Natural killer cell (primary cell): ENCODE measurements at regions not wholly inside any gene's neighbourhood (a gene's known extent, or its start where the extent isn't known, plus 50 kb on each side); places are given as distances from the start of the nearest gene placed in this dataset.

Source experiments
- ATAC-seq, 3 donors: fragments of 150-1000 bp in 2 of 3; fragments of 200-7000 bp in 1 of 3; cut with Tn5 transposase; 1 replicate in 1 of 3; 2 replicates in 2 of 3; pipeline ENCODE4 v1.10.0; 2021; ENCODE audit warnings: mild to moderate bottlenecking in 2 of 3, moderate library complexity in 2 of 3
- DNase-seq, 2 donors: peaks; one replicate each; pipeline versions ENCODE4 v3.0.0 to v3.0.0-alpha.2; 2013 to 2021; ENCODE audit warnings: mixed read lengths in 1 of 2
- H3K27ac ChIP-seq: one replicate; pipeline ENCODE4 v1.5.1; 2013; ENCODE audit warnings: mild to moderate bottlenecking, low read length
- H3K27me3 ChIP-seq: one replicate; pipeline ENCODE4 v1.6.1; 2013; ENCODE audit warnings: low read length; ENCODE audit not compliant: control insufficient read depth, insufficient read depth
- H3K36me3 ChIP-seq: one replicate; pipeline ENCODE4 v1.6.1; 2013; ENCODE audit warnings: low read length; ENCODE audit not compliant: control insufficient read depth, insufficient read depth
- H3K4me1 ChIP-seq: one replicate; pipeline ENCODE4 v1.6.1; 2013; ENCODE audit warnings: low read length; ENCODE audit not compliant: control insufficient read depth, insufficient read depth
- H3K4me3 ChIP-seq: one replicate; pipeline ENCODE4 v1.5.1; 2013; ENCODE audit warnings: low read length
- H3K9me3 ChIP-seq: one replicate; pipeline ENCODE4 v1.6.1; 2013; ENCODE audit warnings: low read length; ENCODE audit not compliant: control insufficient read depth, insufficient read depth
- H3K27ac Mint-ChIP-seq, 2 donors: one replicate each; pipeline ENCODE4 v1.8.0; 2022; ENCODE audit warnings: mild to moderate bottlenecking in 2 of 2, mixed read lengths in 2 of 2, moderate library complexity in 1 of 2
- H3K27me3 Mint-ChIP-seq, 2 donors: one replicate each; pipeline ENCODE4 v1.8.0; 2022; ENCODE audit warnings: low read depth in 2 of 2, mixed read lengths in 2 of 2
- H3K36me3 Mint-ChIP-seq: one replicate; pipeline ENCODE4 v1.8.0; 2022; ENCODE audit warnings: mixed read lengths
- H3K4me1 Mint-ChIP-seq, 2 donors: one replicate each; pipeline ENCODE4 v1.8.0; 2022; ENCODE audit warnings: mixed read lengths in 2 of 2
- H3K4me3 Mint-ChIP-seq: one replicate; pipeline ENCODE4 v1.8.0; 2022; ENCODE audit warnings: mild to moderate bottlenecking, moderate library complexity, mixed read lengths
- H3K9me3 Mint-ChIP-seq, 2 donors: one replicate each; pipeline ENCODE4 v1.8.0; 2022; ENCODE audit warnings: mixed read lengths in 2 of 2
- CTCF ChIP-seq: fragments of 200-600 bp; IDR thresholded peaks from one replicate; pipeline ENCODE4 v1.8.0; 2022; ENCODE audit warnings: antibody characterized with exemption
- WGBS: methylation state at CpG from one replicate; pipeline ENCODE4 v1.1.7; 2013; ENCODE audit warnings: missing lambda C conversion rate; ENCODE audit not compliant: insufficient coverage; 5-methylcytosine and 5-hydroxymethylcytosine counted together
- intact Hi-C: fragments of 100-400 bp; cut with micrococcal nuclease; formaldehyde crosslinking; loops from one replicate; pipeline ENCODE4 v1.14.2; 2022

DNA sequence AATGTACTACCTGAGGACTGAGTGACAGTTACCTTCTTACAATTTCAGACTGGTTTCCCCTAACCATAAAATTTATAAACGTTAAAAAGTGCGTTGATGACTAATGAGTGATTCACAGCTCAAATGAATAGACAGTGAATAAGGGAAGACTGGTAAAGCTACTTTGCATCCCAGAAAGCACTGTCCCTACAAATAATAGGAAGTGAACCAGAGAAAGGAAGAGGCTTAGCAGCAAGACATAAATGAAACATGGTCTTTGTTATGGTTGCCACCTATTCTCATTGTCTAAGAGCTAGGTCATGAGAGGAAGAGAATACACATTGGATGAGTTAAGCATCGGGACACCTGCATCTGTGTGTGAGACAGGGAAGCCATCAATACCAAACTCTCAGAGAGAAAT, 849.2 kb downstream of the TAF11L14 start:
- H3K27ac ChIP-seq = no peak overlapping the region
- intact Hi-C loops = no loop called here
- Mint-ChIP-seq H3K27me3 (no peaks in the 10 kb centered on the region), H3K9me3 (peaks cover 8 to 16% of the 10 kb centered on the region in 2 donors), H3K27ac (no peak overlapping the region), H3K36me3 (peaks cover 7% of the 10 kb centered on the region), H3K4me3 (no peak overlapping the region), H3K4me1 (no peaks in the 10 kb centered on the region)
- no peak overlapping the region for H3K4me3 ChIP-seq
- H3K4me1 ChIP-seq = no peaks in the 10 kb centered on the region
- H3K9me3 ChIP-seq = no peaks in the 10 kb centered on the region
- ATAC-seq = no peak
- no peaks in the 10 kb centered on the region for H3K36me3 ChIP-seq
- TF ChIP-seq CTCF = no peak
- no peaks in the 10 kb centered on the region for H3K27me3 ChIP-seq
- DNase-seq = no peak
- 73% methylated on average over 1 of the region's 3 CpGs for WGBS

- Mint-ChIP-seq H3K36me3 (peaks cover 14% of the 10 kb centered on the region), H3K27me3 (no peaks in the 10 kb centered on the region), H3K9me3 (peaks cover 13 to 17% of the 10 kb centered on the region in 2 donors), H3K4me1 (no peaks in the 10 kb centered on the region), H3K27ac (no peak overlapping the region), H3K4me3 (no peak overlapping the region)
- WGBS = 42% methylated on average over 4 of the region's 4 CpGs
- Histone ChIP-seq H3K4me1 (no peaks in the 10 kb centered on the region), H3K27me3 (no peaks in the 10 kb centered on the region), H3K27ac (no peak overlapping the region), H3K36me3 (no peaks in the 10 kb centered on the region), H3K4me3 (no peak overlapping the region), H3K9me3 (peaks cover 3% of the 10 kb centered on the region)
- ATAC-seq = no peak
- no peak for TF ChIP-seq CTCF
- intact Hi-C loops = no loop called here
- no peak for DNase-seq
These were observed 853.7 kb downstream of the TAF11L14 start for GRCh38 chr5:18487928-18488480.

GRCh38 chr5:18489703-18490102, 855.4 kb downstream of the TAF11L14 start:
- peaks cover 4% of the 10 kb centered on the region for H3K9me3 ChIP-seq
- Mint-ChIP-seq H3K36me3 (peaks cover 7% of the 10 kb centered on the region), H3K27me3 (no peaks in the 10 kb centered on the region), H3K9me3 (peaks cover 10 to 13% of the 10 kb centered on the region in 2 donors), H3K4me1 (no peaks in the 10 kb centered on the region), H3K4me3 (no peak overlapping the region), H3K27ac (no peak overlapping the region)
- intact Hi-C loops = no loop called here
- TF ChIP-seq CTCF = no peak
- ATAC-seq = no peak
- H3K4me1 ChIP-seq = no peaks in the 10 kb centered on the region
- no peak overlapping the region for H3K4me3 ChIP-seq
- DNase-seq = no peak
- H3K27me3 ChIP-seq = no peaks in the 10 kb centered on the region
- no peak overlapping the region for H3K27ac ChIP-seq
- WGBS = 86% methylated on average over 1 of the region's 1 CpG
- no peaks in the 10 kb centered on the region for H3K36me3 ChIP-seq

DNA sequence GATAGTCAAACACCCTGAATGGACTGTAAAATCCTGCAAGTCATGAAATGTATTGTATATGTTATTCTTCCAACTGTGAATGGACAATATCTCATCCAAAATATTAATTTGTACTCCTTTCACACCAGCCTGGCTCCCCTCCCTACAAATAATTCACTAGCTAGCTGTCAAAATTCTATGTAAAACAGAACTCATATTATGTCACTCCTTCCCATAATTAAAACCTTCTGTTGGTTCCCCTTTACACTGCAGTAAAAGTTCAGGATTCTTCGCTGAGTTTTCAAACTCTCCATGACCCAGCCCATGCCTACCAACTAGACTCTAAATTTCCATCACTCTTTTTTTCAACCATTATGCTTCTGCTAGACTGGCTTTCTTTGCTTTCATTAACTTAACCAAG, 857.1 kb downstream of the TAF11L14 start:
- TF ChIP-seq CTCF = no peak
- peaks cover 10 to 13% of the 10 kb centered on the region in 2 donors for H3K9me3 Mint-ChIP-seq
- H3K4me3 ChIP-seq = no peak overlapping the region

More for the DNA sequence above, 857.1 kb downstream of the TAF11L14 start:
- ATAC-seq (no peak), DNase-seq (no peak)
- H3K4me3 Mint-ChIP-seq = no peak overlapping the region
- intact Hi-C loops = no loop called here
- peaks cover 7% of the 10 kb centered on the region for H3K36me3 Mint-ChIP-seq
- H3K4me1 ChIP-seq = no peaks in the 10 kb centered on the region
- H3K4me1 Mint-ChIP-seq = no peaks in the 10 kb centered on the region
- H3K36me3 ChIP-seq = no peaks in the 10 kb centered on the region
- no peak overlapping the region for H3K27ac ChIP-seq
- no peaks in the 10 kb centered on the region for H3K27me3 ChIP-seq
- no peaks in the 10 kb centered on the region for H3K27me3 Mint-ChIP-seq
- H3K9me3 ChIP-seq = peaks cover 4% of the 10 kb centered on the region
- 78% methylated on average over 1 of the region's 1 CpG for WGBS
- no peak overlapping the region for H3K27ac Mint-ChIP-seq
